Endothelial cell of umbilical vein (primary cell): ENCODE measurements at regions not wholly inside any gene's neighbourhood (a gene's known extent, or its start where the extent isn't known, plus 50 kb on each side); places are given as distances from the start of the nearest gene placed in this dataset.

Source experiments
- BruUV-seq: library from RNA; stranded (reverse); fragments of 400-500 nt; replicated peaks from 2 replicates; lab custom pipeline; 2021; lab: Mats Ljungman, UMichigan
- CTCF ChIA-PET: fragments of 300-600, 350-600 bp; sonication (Branson Sonifier 250); formaldehyde crosslinking; loops from one replicate; lab custom pipeline; 2021; ENCODE audit warnings: antibody characterized with exemption, inconsistent platforms; lab: Charles Lee
- POLR2A ChIA-PET: fragments of 300-600, 350-600 bp; sonication (Branson Sonifier 250); formaldehyde crosslinking; loops from one replicate; lab custom pipeline; 2021; ENCODE audit warnings: antibody characterized with exemption, inconsistent platforms; lab: Charles Lee
- DNase-seq: peaks from one replicate; pipeline ENCODE4 v3.0.0-alpha.2; 2011; ENCODE audit warnings: low read depth, low spot score
- FAIRE-seq: peaks from 2 replicates; lab custom pipeline; 2011; peaks lifted over from hg19 to GRCh38; lab: Jason Lieb, UNC
- H2AFZ ChIP-seq: 2 replicates; pipeline ENCODE4 v1.6.0; 2012; ENCODE audit warnings: low read depth, low read length, control low read depth, inconsistent platforms
- H3K27ac ChIP-seq: 2 replicates; pipeline ENCODE4 v1.5.1; 2011; ENCODE audit warnings: low read depth, mild to moderate bottlenecking, control low read depth, low read length, moderate library complexity; ENCODE audit not compliant: insufficient read depth
- H3K27me3 ChIP-seq, 2 experiments: 2 replicates each; pipeline versions ENCODE4 v1.6.0 to v1.6.1; 2011; ENCODE audit warnings: low read length in 2 of 2, mixed read lengths in 1 of 2; ENCODE audit not compliant: control insufficient read depth in 2 of 2, insufficient read depth in 2 of 2
- H3K36me3 ChIP-seq, 2 experiments: 2 replicates in 1 of 2; 3 replicates in 1 of 2; pipeline ENCODE4 v1.5.1; 2011; ENCODE audit warnings: low read length in 2 of 2, mild to moderate bottlenecking in 1 of 2, moderate library complexity in 1 of 2; ENCODE audit not compliant: control insufficient read depth in 2 of 2, insufficient read depth in 2 of 2; ENCODE audit errors: extremely low read depth in 1 of 2
- H3K4me1 ChIP-seq: 3 replicates; pipeline ENCODE4 v1.5.1; 2011; ENCODE audit warnings: mild to moderate bottlenecking, low read length; ENCODE audit not compliant: control insufficient read depth, insufficient read depth; ENCODE audit errors: extremely low read depth
- H3K4me2 ChIP-seq: 2 replicates; pipeline ENCODE4 v1.6.1; 2011; ENCODE audit warnings: low read length, control low read depth, mixed read lengths; ENCODE audit not compliant: insufficient read depth
- H3K4me3 ChIP-seq, 3 experiments: fragments of 200-600 bp in 1 of 3; sonication (generic), shearing (Covaris generic) in 1 of 3; replicated peaks in 1 of 3; 2 replicates each; pipeline ENCODE4 v1.5.1; 2011 to 2016; ENCODE audit warnings: control low read depth in 3 of 3, low read length in 3 of 3, mild to moderate bottlenecking in 2 of 3, inconsistent platforms in 1 of 3, low read depth in 1 of 3, moderate library complexity in 1 of 3; ENCODE audit not compliant: insufficient read depth in 1 of 3
- H3K79me2 ChIP-seq: 2 replicates; pipeline ENCODE4 v1.6.0; 2012; ENCODE audit warnings: low read length, inconsistent platforms; ENCODE audit not compliant: control insufficient read depth, insufficient read depth
- H3K9ac ChIP-seq: replicated peaks from 2 replicates; pipeline ENCODE3; 2011; ENCODE audit warnings: low read length, control low read depth; ENCODE audit not compliant: insufficient read depth; ENCODE audit errors: extremely low read depth
- H3K9me1 ChIP-seq: replicated peaks from 3 replicates; pipeline ENCODE4 v1.6.0; 2011; ENCODE audit warnings: mild to moderate bottlenecking, low read length; ENCODE audit not compliant: control insufficient read depth, insufficient read depth; ENCODE audit errors: extremely low read depth
- H3K9me3 ChIP-seq: replicated peaks from 2 replicates; pipeline ENCODE4 v1.5.1; 2012; ENCODE audit warnings: low read length, inconsistent platforms; ENCODE audit not compliant: control insufficient read depth, insufficient read depth
- H4K20me1 ChIP-seq: replicated peaks from 2 replicates; pipeline ENCODE3; 2011; ENCODE audit warnings: mild to moderate bottlenecking, low read length; ENCODE audit not compliant: control insufficient read depth, insufficient read depth; ENCODE audit errors: extremely low read depth
- CTCF ChIP-seq, 2 donors: IDR thresholded peaks; 1 replicate in 1 of 2; 2 replicates in 1 of 2; pipeline ENCODE4 v1.5.1; 2011; ENCODE audit warnings: low read length in 2 of 2, mild to moderate bottlenecking in 2 of 2, moderate library complexity in 2 of 2, control low read depth in 1 of 2, inconsistent platforms in 1 of 2, low read depth in 1 of 2; ENCODE audit not compliant: insufficient read depth in 1 of 2; ENCODE audit errors: extremely low read depth in 1 of 2
- EZH2 ChIP-seq: IDR thresholded peaks from 2 replicates; pipeline ENCODE4 v1.6.1; 2012; ENCODE audit warnings: borderline replicate concordance, low read depth, mild to moderate bottlenecking, moderate library complexity, low read length, inconsistent platforms; ENCODE audit not compliant: severe bottlenecking
- FOS ChIP-seq: IDR thresholded peaks from 2 replicates; pipeline ENCODE4 v1.6.1; 2011; ENCODE audit warnings: mild to moderate bottlenecking, low read length, moderate library complexity, borderline replicate concordance; ENCODE audit not compliant: insufficient read depth
- GATA2 ChIP-seq: IDR thresholded peaks from 2 replicates; pipeline ENCODE4 v1.7.0; 2011; ENCODE audit warnings: low read depth, mild to moderate bottlenecking, moderate library complexity, mixed read lengths, low read length; ENCODE audit not compliant: insufficient read length, insufficient read depth
- JUN ChIP-seq: IDR thresholded peaks from 2 replicates; pipeline ENCODE4 v1.6.1; 2011; ENCODE audit warnings: borderline replicate concordance, low read depth; ENCODE audit not compliant: insufficient read length, insufficient read depth
- MAX ChIP-seq: IDR thresholded peaks from 2 replicates; pipeline ENCODE4 v1.6.1; 2011; ENCODE audit not compliant: insufficient read depth, insufficient read length
- MYC ChIP-seq: IDR thresholded peaks from one replicate; pipeline ENCODE4 v1.6.1; 2011; ENCODE audit warnings: mild to moderate bottlenecking, low read depth, low read length
- POLR2A ChIP-seq: IDR thresholded peaks from 2 replicates; pipeline ENCODE4 v1.6.1; 2012; ENCODE audit warnings: low read depth, mild to moderate bottlenecking, control low read depth, low read length
- POLR2AphosphoS5 ChIP-seq: IDR thresholded peaks from 2 replicates; pipeline ENCODE4 v1.6.1; 2012; ENCODE audit warnings: low read depth, mild to moderate bottlenecking, control low read depth, low read length, moderate library complexity; ENCODE audit not compliant: insufficient read depth
- dilution Hi-C: fragments of 300-500 bp; cut with MboI; formaldehyde crosslinking; loops from one replicate; pipeline ENCODE4 v1.15.0; 2019; ENCODE audit warnings: low sequenced_read_pairs; ENCODE audit not compliant: extremely low pct_ligation_motif_present
- intact Hi-C: fragments of 100-400 bp; cut with micrococcal nuclease; formaldehyde crosslinking; loops from one replicate; pipeline ENCODE4 v1.10.0; 2022

- BruUV-seq, result no TSS peak
- POLR2A ChIA-PET, result no interaction called here
- no peak for TF ChIP-seq JUN
- no peak for TF ChIP-seq POLR2AphosphoS5
- TF ChIP-seq CTCF (IDR thresholded peaks at IDR 0.05; ENCODE audit: extremely low read depth in 1 of 2, insufficient read depth in 1 of 2, low read depth in 1 of 2, low read length in 2 of 2), result no peak
- TF ChIP-seq EZH2, result no peak
- TF ChIP-seq FOS, result no peak
- TF ChIP-seq MYC, result no peak
- no peak for TF ChIP-seq MAX
- TF ChIP-seq POLR2A, result no peak
- no peak for TF ChIP-seq GATA2
Observed at GRCh38 chr3:106820726-106821362, 556.4 kb upstream of the CCDC54 start.

More at GRCh38 chr3:106820726-106821362, 556.4 kb upstream of the CCDC54 start:
- intact Hi-C loops (loop anchor here (10.0 kb wide), 1 partner anchor 244 kb away; no protein-coding TSS in a partner anchor), dilution Hi-C loops (no loop called here)
- Histone ChIP-seq H3K79me2 (no peaks in the 10 kb centered on the region), H3K27me3 (no peaks in the 10 kb centered on the region), H3K4me1 (no peaks in the 10 kb centered on the region), H3K36me3 (no peaks in the 10 kb centered on the region), H3K27ac (no peak overlapping the region), H3K9me1 (no peaks in the 10 kb centered on the region), H3K9me3 (no peaks in the 10 kb centered on the region), H3K9ac (no peak overlapping the region), H3K4me3 (no peak overlapping the region), H3K4me2 (no peak overlapping the region), H4K20me1 (no peaks in the 10 kb centered on the region), H2AFZ (no peak overlapping the region)
- no peak for FAIRE-seq
- DNase-seq, result no peak
- CTCF ChIA-PET, result no interaction called here
